ENCODE measurements at regions not wholly inside any gene's neighbourhood (a gene's known extent, or its start where the extent isn't known, plus 50 kb on each side); places are given as distances from the start of the nearest gene placed in this dataset.

DNA sequence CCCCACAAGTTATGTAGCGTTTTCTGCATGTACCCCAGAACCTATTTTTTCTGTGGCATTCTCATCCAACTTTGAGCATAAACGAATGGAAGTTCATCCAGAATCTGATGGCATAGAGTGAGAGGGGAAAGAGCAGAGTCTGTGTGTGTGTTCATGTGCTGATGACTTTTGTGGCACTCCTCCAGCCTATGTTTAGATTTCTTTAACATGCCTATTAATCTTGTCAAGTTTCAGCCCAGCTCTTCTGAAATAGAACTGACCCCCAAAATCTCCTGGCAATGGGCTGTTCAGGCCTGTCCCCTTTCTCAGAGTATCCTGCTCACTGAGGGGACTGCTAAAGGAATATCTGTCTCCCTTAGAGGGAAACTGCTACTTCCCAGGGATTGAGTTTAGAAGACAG lies 56.4 kb upstream of the NEO1 start:
- TF ChIP-seq, protein P1, sequence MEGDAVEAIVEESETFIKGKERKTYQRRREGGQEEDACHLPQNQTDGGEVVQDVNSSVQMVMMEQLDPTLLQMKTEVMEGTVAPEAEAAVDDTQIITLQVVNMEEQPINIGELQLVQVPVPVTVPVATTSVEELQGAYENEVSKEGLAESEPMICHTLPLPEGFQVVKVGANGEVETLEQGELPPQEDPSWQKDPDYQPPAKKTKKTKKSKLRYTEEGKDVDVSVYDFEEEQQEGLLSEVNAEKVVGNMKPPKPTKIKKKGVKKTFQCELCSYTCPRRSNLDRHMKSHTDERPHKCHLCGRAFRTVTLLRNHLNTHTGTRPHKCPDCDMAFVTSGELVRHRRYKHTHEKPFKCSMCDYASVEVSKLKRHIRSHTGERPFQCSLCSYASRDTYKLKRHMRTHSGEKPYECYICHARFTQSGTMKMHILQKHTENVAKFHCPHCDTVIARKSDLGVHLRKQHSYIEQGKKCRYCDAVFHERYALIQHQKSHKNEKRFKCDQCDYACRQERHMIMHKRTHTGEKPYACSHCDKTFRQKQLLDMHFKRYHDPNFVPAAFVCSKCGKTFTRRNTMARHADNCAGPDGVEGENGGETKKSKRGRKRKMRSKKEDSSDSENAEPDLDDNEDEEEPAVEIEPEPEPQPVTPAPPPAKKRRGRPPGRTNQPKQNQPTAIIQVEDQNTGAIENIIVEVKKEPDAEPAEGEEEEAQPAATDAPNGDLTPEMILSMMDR (IDR thresholded peaks at IDR 0.05), result no peak
- intact Hi-C loops (cut with DNase I), result no loop called here
- ATAC-seq, result no peak

DNA sequence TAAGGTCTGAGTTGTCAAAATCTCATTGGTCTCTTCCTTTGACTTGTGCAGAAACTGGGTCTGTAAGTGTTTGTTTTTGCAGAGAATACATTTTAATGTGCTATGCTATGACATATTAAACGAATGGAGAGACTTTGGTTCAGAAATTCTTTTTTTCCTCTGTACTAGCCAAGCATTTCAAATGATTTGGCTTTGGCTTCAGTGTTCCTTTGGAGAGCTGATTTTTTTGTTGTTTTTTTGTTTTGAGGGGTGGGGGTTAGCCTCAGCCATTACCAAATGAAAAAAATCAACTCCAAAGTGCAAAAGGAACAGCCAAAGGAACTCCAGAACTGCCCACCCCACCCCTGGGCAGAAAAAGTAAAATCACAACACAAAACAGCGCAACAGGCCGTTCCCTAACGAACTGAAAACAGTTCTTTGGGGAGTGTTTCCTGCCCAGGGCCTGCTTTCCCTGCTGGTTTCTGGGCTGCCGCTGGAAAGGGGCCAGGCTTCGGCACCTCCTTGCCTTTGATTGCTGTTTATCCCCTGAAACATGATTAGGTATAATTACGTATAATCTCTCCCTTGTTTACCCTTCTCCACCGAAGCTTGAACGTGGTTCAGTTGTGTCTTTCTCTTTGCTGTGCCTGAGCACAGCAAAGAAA lies 57.6 kb upstream of the NEO1 start:
- no peak overlapping the region for H3K4me3 ChIP-seq
- H3K9me3 ChIP-seq, result no peaks in the 10 kb centered on the region
- DNase-seq (peak in 1 of 4 donors; percentile 47), ATAC-seq (no peak)
- no peaks in the 10 kb centered on the region for H3K36me3 ChIP-seq
- intact Hi-C loops (cut with DNase I), result no loop called here
- H3K4me1 ChIP-seq, result peaks cover 0 to 4% of the 10 kb centered on the region in 2 donors
- TF ChIP-seq, protein P1 (IDR thresholded peaks at IDR 0.05), result no peak
- H3K27ac ChIP-seq, result peak overlapping the region in 1 of 2 donors; percentile 68
- no peaks in the 10 kb centered on the region for H3K27me3 ChIP-seq

More for the DNA sequence above, 56.4 kb upstream of the NEO1 start:
- no peaks in the 10 kb centered on the region for H3K27me3 ChIP-seq
- no peak for DNase-seq
- no peaks in the 10 kb centered on the region for H3K9me3 ChIP-seq
- H3K4me1 ChIP-seq, result peaks cover 0 to 4% of the 10 kb centered on the region in 2 donors
- no peaks in the 10 kb centered on the region for H3K36me3 ChIP-seq
- H3K4me3 ChIP-seq, result no peak overlapping the region
- H3K27ac ChIP-seq, result no peak overlapping the region

DNA sequence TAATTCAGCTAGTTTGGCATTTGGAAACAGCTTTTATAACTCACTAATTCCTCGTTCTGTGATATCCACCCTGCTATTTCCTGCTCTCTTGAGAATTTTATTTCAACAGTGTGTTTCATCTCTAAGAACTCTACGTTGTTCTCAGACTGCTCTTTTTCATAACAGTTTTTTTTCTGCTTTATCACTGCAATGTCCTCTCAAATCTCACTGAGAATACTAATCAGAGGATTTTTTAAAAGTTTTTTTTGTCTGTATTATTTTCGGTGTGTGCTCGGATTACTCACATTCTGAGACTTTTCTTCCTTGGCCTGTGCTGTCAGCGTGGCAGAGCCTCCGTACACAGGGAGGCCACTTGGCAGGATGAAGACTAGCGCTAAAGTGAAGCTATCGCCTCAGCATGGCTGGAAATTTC lies 59.4 kb upstream of the NEO1 start:
- peaks cover 0 to 4% of the 10 kb centered on the region in 2 donors for H3K4me1 ChIP-seq
- no peaks in the 10 kb centered on the region for H3K9me3 ChIP-seq
- DNase-seq (peak in 1 of 4 donors; percentile 63), ATAC-seq (peak; percentile 35)
- intact Hi-C loops (cut with DNase I), result no loop called here
- H3K36me3 ChIP-seq, result no peaks in the 10 kb centered on the region
- H3K27me3 ChIP-seq, result no peaks in the 10 kb centered on the region
- TF ChIP-seq, protein P1 (IDR thresholded peaks at IDR 0.05), result no peak
- H3K27ac ChIP-seq, result peak overlapping the region; percentile 34 to 65
- H3K4me3 ChIP-seq, result no peak overlapping the region

DNA sequence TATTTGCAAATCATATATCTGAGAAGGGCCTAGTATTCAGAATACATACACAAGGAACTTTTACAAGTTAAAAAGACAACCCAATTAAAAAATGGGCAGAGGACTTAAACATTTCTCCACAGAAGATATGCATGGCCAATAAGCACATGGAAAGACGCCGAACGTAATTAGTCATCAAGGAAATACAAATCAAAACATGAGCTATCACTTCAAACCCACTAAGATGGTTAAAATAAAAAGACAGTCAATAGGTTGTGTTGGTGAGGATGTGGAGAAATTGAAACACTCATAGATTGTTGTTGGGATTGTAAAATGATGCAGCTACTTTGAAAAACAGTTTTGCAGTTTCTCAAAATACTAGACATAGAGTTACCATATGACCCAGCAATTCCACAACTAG lies 61.2 kb upstream of the NEO1 start:
- ATAC-seq (no peak), DNase-seq (no peak)
- intact Hi-C loops (cut with DNase I), result no loop called here
- Histone ChIP-seq H3K36me3 (no peaks in the 10 kb centered on the region), H3K4me1 (peaks cover 0 to 4% of the 10 kb centered on the region in 2 donors), H3K4me3 (no peak overlapping the region), H3K9me3 (no peaks in the 10 kb centered on the region), H3K27me3 (no peaks in the 10 kb centered on the region), H3K27ac (no peak overlapping the region)
- TF ChIP-seq, protein P1 (IDR thresholded peaks at IDR 0.05), result no peak

DNA sequence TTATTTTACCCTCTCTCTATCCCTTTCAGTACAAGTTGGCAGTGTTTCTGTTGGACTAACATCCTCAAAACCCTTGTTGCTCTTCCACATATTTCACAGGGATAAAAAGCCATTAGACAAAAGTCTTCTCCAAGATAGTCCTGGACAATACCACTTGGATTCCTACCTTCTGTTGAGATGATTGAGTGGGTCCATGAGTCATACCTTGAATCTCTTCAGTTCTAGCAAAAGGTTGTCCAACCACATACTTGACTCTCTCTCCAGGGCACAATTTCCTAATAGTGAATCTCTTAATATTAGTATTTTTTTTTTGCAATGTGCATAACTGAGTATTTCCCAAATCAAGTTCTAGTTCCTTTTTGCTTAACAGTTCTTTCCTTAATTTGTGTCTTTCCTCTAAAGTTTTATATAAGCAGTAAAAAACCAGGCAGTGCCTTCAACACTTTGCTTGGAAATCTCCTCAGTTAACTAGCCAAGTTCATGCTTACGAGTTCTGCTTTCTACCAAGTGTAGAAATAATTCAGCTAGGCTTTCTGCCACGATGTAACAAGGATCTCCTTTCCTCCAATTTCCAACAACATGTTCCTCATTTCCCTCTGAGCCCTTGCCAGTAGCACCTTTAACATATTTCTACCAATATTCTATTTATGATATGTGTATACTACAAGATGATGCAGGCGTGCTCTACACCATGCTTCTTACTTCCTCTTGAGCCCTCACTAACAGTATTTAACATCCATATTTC lies 68.3 kb upstream of the NEO1 start:
- intact Hi-C loops (cut with DNase I), result no loop called here
- Histone ChIP-seq H3K36me3 (no peaks in the 10 kb centered on the region), H3K9me3 (no peaks in the 10 kb centered on the region), H3K4me1 (no peaks in the 10 kb centered on the region), H3K27me3 (no peaks in the 10 kb centered on the region), H3K27ac (no peak overlapping the region), H3K4me3 (no peak overlapping the region)
- TF ChIP-seq, protein P1 (IDR thresholded peaks at IDR 0.05), result no peak
- peak; percentile 41 for ATAC-seq
- DNase-seq, result no peak
